ENCODE measurements at regions not wholly inside any gene's neighbourhood (a gene's known extent, or its start where the extent isn't known, plus 50 kb on each side); places are given as distances from the start of the nearest gene placed in this dataset.

GRCh38 chr13:79749984-79750551 is 269.1 kb downstream of the NDFIP2 start:
- no peak for FAIRE-seq

GRCh38 chr13:79749566-79749965 is 268.6 kb downstream of the NDFIP2 start:
- no peak for FAIRE-seq

DNA sequence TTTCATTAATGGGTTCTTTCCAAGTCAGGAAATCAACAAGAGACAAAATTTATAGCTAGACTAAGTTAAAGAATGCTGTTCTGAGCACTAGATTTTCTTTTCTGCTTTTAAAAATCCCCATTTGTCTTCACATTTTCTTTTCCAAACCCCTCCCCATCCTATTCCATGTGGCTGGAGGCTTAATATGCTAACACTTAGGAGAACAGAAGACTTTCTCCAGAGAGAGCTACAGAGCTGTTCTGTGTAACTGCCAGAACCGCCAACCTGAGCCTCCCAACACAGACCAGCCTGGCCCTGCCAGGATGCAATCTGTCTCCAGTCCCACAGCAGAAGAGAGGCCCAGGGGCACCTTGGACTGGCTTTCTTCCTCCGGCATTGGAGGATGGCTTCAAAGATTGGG is 264.1 kb downstream of the NDFIP2 start:
- FAIRE-seq, result no peak

GRCh38 chr13:79742923-79743322 is 262.0 kb downstream of the NDFIP2 start:
- no peak for FAIRE-seq

DNA sequence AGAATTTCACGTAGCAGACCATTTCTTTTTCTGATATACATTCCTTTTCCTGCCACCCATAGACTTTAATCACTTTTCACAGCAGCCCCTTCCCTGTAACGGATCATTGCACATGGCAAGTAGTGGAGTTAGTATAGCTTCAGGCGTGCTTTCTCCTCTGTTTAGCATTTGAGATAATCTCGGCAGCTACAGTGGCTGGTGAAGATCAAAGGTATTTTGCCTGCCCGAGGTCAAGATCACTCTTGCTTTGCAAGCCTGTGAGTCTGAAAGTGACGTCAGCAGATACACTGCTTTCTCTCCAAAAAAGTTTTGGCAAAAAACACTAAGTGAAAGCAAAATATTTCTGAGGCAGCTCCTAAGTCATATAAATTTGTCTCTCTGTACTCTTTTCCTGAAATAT is 260.0 kb downstream of the NDFIP2 start:
- FAIRE-seq, result no peak

DNA sequence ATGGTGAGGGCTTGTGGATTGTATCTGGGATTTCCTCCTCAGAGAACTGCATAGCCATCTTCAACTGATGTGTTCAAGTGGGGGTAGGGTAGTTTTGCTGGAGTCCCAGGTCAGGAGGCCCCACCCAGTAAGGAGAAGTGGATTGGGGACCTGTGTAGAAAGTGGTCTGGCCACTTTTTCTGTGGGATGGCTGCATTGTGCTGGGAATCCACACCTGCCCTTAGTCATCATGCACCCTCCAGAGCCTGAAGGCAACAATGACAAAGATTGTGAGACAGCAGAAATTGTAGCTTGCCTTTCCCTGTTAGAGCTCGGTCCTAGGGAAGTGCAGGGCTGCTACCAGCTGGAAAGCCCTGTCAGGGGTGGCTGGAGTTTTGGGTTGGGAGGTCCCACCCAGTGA is 255.4 kb downstream of the NDFIP2 start:
- FAIRE-seq, result no peak

- no peak for FAIRE-seq
These were observed 254.3 kb downstream of the NDFIP2 start for GRCh38 chr13:79735228-79735627.

GRCh38 chr13:79727086-79727485 is 246.1 kb downstream of the NDFIP2 start:
- FAIRE-seq, result no peak

GRCh38 chr13:79725841-79726240 is 244.9 kb downstream of the NDFIP2 start:
- FAIRE-seq, result no peak

- FAIRE-seq, result no peak
These were observed 243.6 kb downstream of the NDFIP2 start for GRCh38 chr13:79724348-79725103.

- no peak for FAIRE-seq
These were observed 242.6 kb downstream of the NDFIP2 start for GRCh38 chr13:79723519-79724024.

DNA sequence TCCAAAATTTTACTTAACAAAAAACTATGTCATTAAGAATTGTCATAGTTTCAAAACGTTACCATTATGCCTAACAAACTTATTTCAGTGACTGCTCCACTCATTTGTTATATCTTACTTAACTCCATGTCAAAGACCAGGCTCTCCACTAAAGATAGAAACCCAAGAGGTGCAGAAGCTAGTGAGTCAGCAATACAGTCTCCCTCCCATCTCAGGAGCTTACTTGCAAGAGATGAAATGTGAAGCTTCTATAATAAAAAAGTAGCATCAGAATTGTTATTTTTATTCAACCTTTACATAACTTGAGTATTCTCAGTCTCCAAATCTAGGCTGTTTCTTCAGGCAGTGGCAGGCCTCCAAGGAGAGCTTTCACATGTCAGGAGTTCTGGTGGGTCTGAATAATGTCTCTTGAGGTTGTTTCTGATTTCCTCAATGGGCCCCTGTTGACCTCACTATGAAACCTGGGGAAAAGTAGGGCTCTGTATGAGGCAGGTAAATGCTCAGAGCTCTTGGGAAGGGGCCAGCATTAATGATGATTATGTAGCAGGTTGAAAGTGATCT is 242.0 kb downstream of the NDFIP2 start:
- no peak for FAIRE-seq

DNA sequence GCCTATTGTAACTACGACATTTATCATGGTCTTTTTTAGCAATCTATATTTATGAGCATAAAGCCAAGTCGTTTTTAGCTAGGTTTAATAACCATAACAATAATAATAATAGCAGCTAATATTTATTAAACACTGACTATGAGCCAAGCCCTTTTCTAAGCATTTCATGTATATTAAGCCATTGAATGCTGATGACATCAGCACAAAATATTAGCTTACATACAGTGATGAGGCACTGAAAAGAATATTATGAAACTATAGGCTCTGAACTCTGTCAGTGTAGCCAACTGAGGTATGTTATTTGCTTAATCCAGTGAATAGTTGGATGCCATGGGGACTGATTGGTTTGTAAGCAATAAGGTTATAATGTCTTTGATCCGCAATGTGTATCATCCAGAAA is 235.2 kb downstream of the NDFIP2 start:
- no peak for FAIRE-seq

GRCh38 chr13:79711631-79712030 is 230.7 kb downstream of the NDFIP2 start:
- FAIRE-seq, result no peak

DNA sequence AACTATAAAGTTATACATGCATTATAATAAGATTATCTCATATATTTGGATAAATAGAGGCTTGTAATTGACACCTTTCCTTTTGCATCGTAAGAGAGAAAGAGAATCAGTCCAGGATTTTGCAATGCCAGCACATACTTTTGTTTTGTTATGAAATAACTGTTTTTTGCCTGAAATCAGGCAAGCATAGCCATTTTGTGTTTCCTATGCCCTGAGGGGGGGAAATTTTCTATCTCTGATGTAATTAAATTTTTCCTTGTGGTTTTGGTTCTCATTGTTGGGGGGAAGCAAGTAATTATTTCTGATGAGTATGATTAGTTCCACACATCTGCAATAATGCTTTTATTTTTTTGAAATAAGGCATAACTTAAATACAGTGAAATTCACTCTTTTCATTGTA is 229.4 kb downstream of the NDFIP2 start:
- FAIRE-seq, result no peak

DNA sequence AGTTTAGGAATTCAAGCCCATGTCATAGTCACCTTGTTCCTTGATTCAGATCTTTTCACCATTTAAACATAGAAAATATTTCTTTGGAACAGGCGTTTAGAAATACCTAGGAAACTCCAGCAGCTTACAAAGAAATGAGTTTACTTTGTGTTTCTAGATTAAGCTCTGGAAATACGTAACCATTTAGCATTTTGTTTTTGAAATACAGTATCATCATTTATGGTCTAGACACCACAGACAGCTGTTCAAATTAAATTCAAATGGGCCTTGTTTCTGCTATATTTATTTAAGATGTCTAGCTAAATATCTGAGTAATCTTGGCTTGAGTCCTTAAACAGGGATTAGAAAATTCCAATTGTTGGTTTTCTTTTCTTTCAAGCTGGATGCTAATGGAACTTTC is 228.5 kb downstream of the NDFIP2 start:
- FAIRE-seq, result no peak

GRCh38 chr13:79703772-79704171 is 222.8 kb downstream of the NDFIP2 start:
- FAIRE-seq, result no peak

GRCh38 chr13:79695754-79696153 is 214.8 kb downstream of the NDFIP2 start:
- no peak for FAIRE-seq

- FAIRE-seq, result no peak
These were observed 211.9 kb downstream of the NDFIP2 start for GRCh38 chr13:79692846-79693245.

DNA sequence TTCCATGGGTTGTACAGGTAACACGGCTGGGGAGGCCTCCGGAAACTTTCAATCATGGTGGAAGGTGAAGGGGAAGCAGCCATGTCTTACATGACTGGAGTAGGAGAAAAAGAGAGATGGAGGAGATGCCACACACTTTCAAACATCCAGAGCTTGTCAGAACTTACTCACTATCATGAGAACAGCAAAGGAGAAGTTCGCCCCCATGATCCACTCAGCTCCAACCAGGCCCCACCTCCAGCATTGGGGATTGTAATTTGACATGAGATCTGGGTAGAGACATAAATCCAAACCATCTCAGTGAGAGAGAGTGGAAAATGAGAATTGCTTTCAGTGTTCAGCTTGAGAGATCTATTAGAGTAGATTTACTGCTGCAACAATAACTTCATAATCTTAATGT is 210.9 kb downstream of the NDFIP2 start:
- no peak for FAIRE-seq

GRCh38 chr13:79688741-79689140 is 207.8 kb downstream of the NDFIP2 start:
- no peak for FAIRE-seq

DNA sequence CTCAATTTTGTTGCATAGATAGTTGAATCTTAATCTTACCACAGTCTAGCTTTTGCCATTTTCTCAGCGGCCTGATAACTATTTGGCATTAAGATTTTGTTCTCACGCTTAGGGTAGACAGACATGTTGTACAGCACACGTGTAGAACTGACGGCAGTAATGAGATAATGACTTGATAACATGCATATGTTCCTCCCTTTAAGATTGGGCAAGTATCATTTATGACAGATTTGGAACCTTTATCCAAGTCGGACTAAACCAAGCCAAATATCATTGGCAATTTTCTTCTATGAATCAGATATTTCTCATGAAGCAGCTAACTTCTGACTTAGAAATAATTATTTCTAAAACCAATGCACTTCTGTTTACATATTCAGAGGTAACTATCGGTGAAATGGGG is 205.5 kb downstream of the NDFIP2 start:
- FAIRE-seq, result no peak

GRCh38 chr13:79684371-79684770 is 203.4 kb downstream of the NDFIP2 start:
- no peak for FAIRE-seq

DNA sequence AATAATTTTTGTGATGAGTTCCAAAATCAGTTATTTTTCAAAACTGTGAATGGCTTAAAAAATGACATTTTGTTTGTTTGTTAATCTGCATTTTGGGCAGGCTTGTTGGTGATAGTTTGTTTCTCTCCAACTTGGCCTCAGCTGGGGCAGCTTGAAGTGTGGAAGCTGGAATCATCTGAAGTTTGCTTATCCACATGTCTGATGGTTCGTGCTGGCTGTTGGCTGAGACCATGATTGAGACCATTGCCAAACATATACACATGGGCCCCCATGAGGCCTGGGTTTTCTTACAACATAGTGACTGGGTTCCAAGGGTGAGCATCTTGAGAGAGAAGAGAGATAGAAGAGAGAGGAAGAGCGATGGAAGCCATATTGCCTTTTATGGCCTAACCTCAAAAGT is 201.2 kb downstream of the NDFIP2 start:
- FAIRE-seq, result no peak

All from TTC549 (cell line).